HG03439 (cell line): ENCODE measurements at regions not wholly inside any gene's neighbourhood (a gene's known extent, or its start where the extent isn't known, plus 50 kb on each side); places are given as distances from the start of the nearest gene placed in this dataset.
"Not testable (repeated sequence)": the region's sequence is repeated elsewhere in the genome, so short reads cannot be mapped to it uniquely, and the experiment has no call there.

Experiments
- ATAC-seq: cut with Tn5 transposase; IDR thresholded peaks from one replicate; pipeline ENCODE4 v1.9.1; 2021; ENCODE audit warnings: mild to moderate bottlenecking, moderate library complexity; ENCODE audit not compliant: unreplicated experiment

- ATAC-seq, result no peak
Observed at GRCh38 chr4:23036921-23037495, 344.3 kb downstream of the GBA3 start.

- no peak for ATAC-seq
Observed at GRCh38 chr4:23036503-23036902, 343.8 kb downstream of the GBA3 start.

- no peak for ATAC-seq
Observed at GRCh38 chr4:23035521-23036056, 342.9 kb downstream of the GBA3 start.

- ATAC-seq, result no peak
Observed at GRCh38 chr4:23034731-23035130, 342.0 kb downstream of the GBA3 start.

- ATAC-seq, result no peak
Observed at GRCh38 chr4:23033796-23034195, 341.1 kb downstream of the GBA3 start.

GRCh38 chr4:23028875-23029274 is 336.1 kb downstream of the GBA3 start:
- no peak for ATAC-seq

- no peak for ATAC-seq
Observed at GRCh38 chr4:23023666-23024065, 330.9 kb downstream of the GBA3 start.

- ATAC-seq, result no peak
Observed at GRCh38 chr4:23023121-23023520, 330.4 kb downstream of the GBA3 start.

- no peak for ATAC-seq
Observed at GRCh38 chr4:23022032-23022431, 329.3 kb downstream of the GBA3 start.

GRCh38 chr4:23021040-23021439 is 328.3 kb downstream of the GBA3 start:
- ATAC-seq, result no peak

GRCh38 chr4:23020399-23020798 is 327.7 kb downstream of the GBA3 start:
- ATAC-seq, result not testable (repeated sequence)

- no peak for ATAC-seq
Observed at GRCh38 chr4:23016981-23017380, 324.2 kb downstream of the GBA3 start.

- no peak for ATAC-seq
Observed at GRCh38 chr4:23015821-23016220, 323.1 kb downstream of the GBA3 start.

GRCh38 chr4:23009093-23009492 is 316.4 kb downstream of the GBA3 start:
- no peak for ATAC-seq

- no peak for ATAC-seq
Observed at GRCh38 chr4:23006756-23007155, 314.0 kb downstream of the GBA3 start.

GRCh38 chr4:23005691-23006090 is 313.0 kb downstream of the GBA3 start:
- ATAC-seq, result no peak

- no peak for ATAC-seq
Observed at GRCh38 chr4:23001478-23001877, 308.7 kb downstream of the GBA3 start.

- ATAC-seq, result no peak
Observed at GRCh38 chr4:22999419-22999818, 306.7 kb downstream of the GBA3 start.

- ATAC-seq, result no peak
Observed at GRCh38 chr4:22997358-22998224, 304.9 kb downstream of the GBA3 start.

GRCh38 chr4:22991576-22991975 is 298.8 kb downstream of the GBA3 start:
- ATAC-seq, result no peak

GRCh38 chr4:22988526-22988925 is 295.8 kb downstream of the GBA3 start:
- ATAC-seq, result no peak

- no peak for ATAC-seq
Observed at GRCh38 chr4:22987870-22988269, 295.1 kb downstream of the GBA3 start.
